Glutamatergic neuron (in vitro differentiated cells): ENCODE measurements at regions not wholly inside any gene's neighbourhood (a gene's known extent, or its start where the extent isn't known, plus 50 kb on each side); places are given as distances from the start of the nearest gene placed in this dataset.

ENCODE experiments used
- DNase-seq: peaks from one replicate; pipeline ENCODE4 v3.0.0; 2022
- H3K27ac Mint-ChIP-seq: one replicate; pipeline ENCODE4 v1.8.0; 2020; ENCODE audit warnings: mild to moderate bottlenecking, mixed read lengths, inconsistent platforms; ENCODE audit not compliant: unreplicated experiment
- H3K27me3 Mint-ChIP-seq: one replicate; pipeline ENCODE4 v1.8.0; 2020; ENCODE audit warnings: mild to moderate bottlenecking, moderate library complexity, mixed read lengths, inconsistent platforms; ENCODE audit not compliant: unreplicated experiment
- H3K36me3 Mint-ChIP-seq: one replicate; pipeline ENCODE4 v1.8.0; 2020; ENCODE audit warnings: mild to moderate bottlenecking, mixed read lengths, inconsistent platforms; ENCODE audit not compliant: unreplicated experiment
- H3K4me1 Mint-ChIP-seq: one replicate; pipeline ENCODE4 v1.8.0; 2020; ENCODE audit warnings: mild to moderate bottlenecking, low read depth, mixed read lengths, inconsistent platforms; ENCODE audit not compliant: unreplicated experiment
- H3K4me3 Mint-ChIP-seq: one replicate; pipeline ENCODE4 v1.8.0; 2020; ENCODE audit warnings: mild to moderate bottlenecking, mixed read lengths, inconsistent platforms; ENCODE audit not compliant: unreplicated experiment
- H3K9me3 Mint-ChIP-seq: one replicate; pipeline ENCODE4 v1.8.0; 2020; ENCODE audit warnings: mild to moderate bottlenecking, moderate library complexity, mixed read lengths, inconsistent platforms; ENCODE audit not compliant: unreplicated experiment
- CTCF ChIP-seq: fragments of 200-600 bp; sonication (generic); IDR thresholded peaks from one replicate; pipeline ENCODE4 v1.5.0; 2021; ENCODE audit not compliant: partially characterized antibody, unreplicated experiment

- no peak for DNase-seq
- no peaks in the 10 kb centered on the region for H3K9me3 Mint-ChIP-seq
- H3K27me3 Mint-ChIP-seq: no peaks in the 10 kb centered on the region
- no peak overlapping the region for H3K27ac Mint-ChIP-seq
- no peaks in the 10 kb centered on the region for H3K36me3 Mint-ChIP-seq
- no peak for TF ChIP-seq CTCF
- H3K4me3 Mint-ChIP-seq: no peak overlapping the region
- no peaks in the 10 kb centered on the region for H3K4me1 Mint-ChIP-seq
These were observed 1287.1 kb upstream of the GBE1 start for GRCh38 chr3:83048556-83048955.

- Mint-ChIP-seq H3K27ac (no peak overlapping the region), H3K9me3 (no peaks in the 10 kb centered on the region), H3K4me3 (no peak overlapping the region), H3K27me3 (no peaks in the 10 kb centered on the region), H3K4me1 (no peaks in the 10 kb centered on the region), H3K36me3 (no peaks in the 10 kb centered on the region)
- no peak for DNase-seq
- TF ChIP-seq CTCF: no peak
These were observed 1278.0 kb upstream of the GBE1 start for GRCh38 chr3:83039422-83039821.

GRCh38 chr3:83035704-83036010, 1274.2 kb upstream of the GBE1 start:
- no peak overlapping the region for H3K27ac Mint-ChIP-seq
- H3K36me3 Mint-ChIP-seq: no peaks in the 10 kb centered on the region
- no peak for TF ChIP-seq CTCF
- H3K4me1 Mint-ChIP-seq: no peaks in the 10 kb centered on the region
- H3K4me3 Mint-ChIP-seq: no peak overlapping the region
- H3K27me3 Mint-ChIP-seq: no peaks in the 10 kb centered on the region
- no peak for DNase-seq
- H3K9me3 Mint-ChIP-seq: no peaks in the 10 kb centered on the region

- DNase-seq: no peak
- no peak for TF ChIP-seq CTCF
- Mint-ChIP-seq H3K36me3 (no peaks in the 10 kb centered on the region), H3K27me3 (no peaks in the 10 kb centered on the region), H3K9me3 (no peaks in the 10 kb centered on the region), H3K4me3 (no peak overlapping the region), H3K27ac (no peak overlapping the region), H3K4me1 (no peaks in the 10 kb centered on the region)
These were observed 1273.6 kb upstream of the GBE1 start for GRCh38 chr3:83034806-83035703.

- DNase-seq: no peak
- Mint-ChIP-seq H3K9me3 (peaks cover 2% of the 10 kb centered on the region), H3K27ac (no peak overlapping the region), H3K27me3 (no peaks in the 10 kb centered on the region), H3K36me3 (peaks cover 4% of the 10 kb centered on the region), H3K4me1 (no peaks in the 10 kb centered on the region), H3K4me3 (no peak overlapping the region)
- TF ChIP-seq CTCF: no peak
These were observed 1271.7 kb upstream of the GBE1 start for GRCh38 chr3:83033133-83033532.
